GM23338 (cell line): ENCODE measurements at regions not wholly inside any gene's neighbourhood (a gene's known extent, or its start where the extent isn't known, plus 50 kb on each side); places are given as distances from the start of the nearest gene placed in this dataset.
A peak's percentile ranks its signal among the peaks of the same experiment; 100 is the strongest.

Experiments
- ATAC-seq: fragments of 200-7000 bp; cut with Tn5 transposase; 3 replicates; pipeline ENCODE4 v1.9.1; 2020
- DNase-seq: peaks from one replicate; pipeline ENCODE4 v3.0.0-alpha.2; 2015; ENCODE audit warnings: low spot score
- H2AFZ ChIP-seq: fragments of 200-600 bp; sonication (generic); 2 replicates; pipeline ENCODE4 v1.8.0; 2016; ENCODE audit warnings: antibody characterized with exemption, mild to moderate bottlenecking, moderate library complexity
- H3F3A ChIP-seq: fragments of 200-600 bp; sonication (generic); replicated peaks from 2 replicates; pipeline ENCODE4 v1.8.0; 2017; ENCODE audit warnings: antibody characterized with exemption, mixed run types, low read depth
- H3K27ac ChIP-seq: fragments of 200-600 bp; sonication (generic); 2 replicates; pipeline ENCODE4 v1.6.1; 2016; ENCODE audit warnings: low read depth
- H3K27me3 ChIP-seq: fragments of 200-600 bp; sonication (generic); 2 replicates; pipeline ENCODE4 v1.8.0; 2016; ENCODE audit warnings: mild to moderate bottlenecking, mixed run types, moderate library complexity; ENCODE audit not compliant: insufficient read depth
- H3K36me3 ChIP-seq: fragments of 200-600 bp; sonication (generic); 2 replicates; pipeline ENCODE4 v1.8.0; 2016; ENCODE audit warnings: mild to moderate bottlenecking; ENCODE audit not compliant: insufficient read depth
- H3K4me1 ChIP-seq: fragments of 200-600 bp; sonication (generic); 2 replicates; pipeline ENCODE4 v1.8.0; 2016; ENCODE audit warnings: mild to moderate bottlenecking, moderate library complexity; ENCODE audit not compliant: insufficient read depth
- H3K4me2 ChIP-seq: fragments of 200-600 bp; sonication (generic); 2 replicates; pipeline ENCODE4 v1.7.1; 2017; ENCODE audit warnings: mixed run types
- H3K4me3 ChIP-seq: fragments of 200-600 bp; sonication (generic); 2 replicates; pipeline ENCODE4 v1.6.1; 2016; ENCODE audit warnings: mixed run types
- H3K79me2 ChIP-seq: fragments of 200-600 bp; sonication (generic); replicated peaks from 2 replicates; pipeline ENCODE4 v1.8.0; 2017; ENCODE audit warnings: mild to moderate bottlenecking; ENCODE audit not compliant: insufficient read depth
- H3K9me2 ChIP-seq: fragments of 200-600 bp; sonication (generic); 2 replicates; pipeline ENCODE4 v1.8.0; 2017; ENCODE audit not compliant: insufficient read depth
- H4K20me1 ChIP-seq: fragments of 200-600 bp; sonication (generic); replicated peaks from 2 replicates; pipeline ENCODE4 v1.8.0; 2017; ENCODE audit warnings: mild to moderate bottlenecking; ENCODE audit not compliant: insufficient read depth
- H3K27ac Mint-ChIP-seq: 2 replicates; pipeline ENCODE4 v1.8.0; 2020; ENCODE audit warnings: inconsistent platforms, mild to moderate bottlenecking, moderate library complexity, mixed read lengths
- H3K27me3 Mint-ChIP-seq: 3 replicates; pipeline ENCODE4 v1.8.0; 2022; ENCODE audit warnings: low read depth, mild to moderate bottlenecking, moderate library complexity, mixed read lengths, inconsistent platforms; ENCODE audit not compliant: insufficient read depth, poor library complexity
- H3K36me3 Mint-ChIP-seq: 3 replicates; pipeline ENCODE4 v1.8.0; 2021; ENCODE audit warnings: low read depth, mild to moderate bottlenecking, inconsistent platforms, moderate library complexity, mixed read lengths
- H3K4me1 Mint-ChIP-seq: 3 replicates; pipeline ENCODE4 v1.8.0; 2020; ENCODE audit warnings: mild to moderate bottlenecking, inconsistent platforms, mixed read lengths
- H3K4me3 Mint-ChIP-seq: 3 replicates; pipeline ENCODE4 v1.8.0; 2021; ENCODE audit warnings: moderate library complexity, mild to moderate bottlenecking, inconsistent platforms, mixed read lengths
- H3K9me3 Mint-ChIP-seq: 3 replicates; pipeline ENCODE4 v1.8.0; 2020; ENCODE audit warnings: moderate library complexity, mild to moderate bottlenecking, inconsistent platforms, mixed read lengths
- CREB1 ChIP-seq: fragments of 250-450 bp; sonication (Bioruptor Pico); IDR thresholded peaks from 2 replicates; pipeline ENCODE4 v1.5.0; 2020; ENCODE audit warnings: low read depth, mild to moderate bottlenecking, moderate library complexity
- EZH2 ChIP-seq: fragments of 200-600 bp; sonication (generic); IDR thresholded peaks from one replicate; pipeline ENCODE4 v1.8.0; 2017; ENCODE audit warnings: antibody characterized with exemption, mild to moderate bottlenecking, low read depth; ENCODE audit not compliant: unreplicated experiment
- EZH2phosphoT487 ChIP-seq: fragments of 200-600 bp; sonication (generic); IDR thresholded peaks from one replicate; pipeline ENCODE4 v1.8.1; 2018; ENCODE audit warnings: antibody characterized with exemption; ENCODE audit not compliant: unreplicated experiment
- JUNB ChIP-seq: IDR thresholded peaks from one replicate; pipeline ENCODE4 v1.6.1; 2016; ENCODE audit warnings: antibody characterized with exemption; ENCODE audit not compliant: unreplicated experiment
- NANOG ChIP-seq: IDR thresholded peaks from 2 replicates; pipeline ENCODE4 v1.6.1; 2016; ENCODE audit warnings: antibody characterized with exemption, borderline replicate concordance
- POLR2AphosphoS5 ChIP-seq: IDR thresholded peaks from 2 replicates; pipeline ENCODE4 v1.6.1; 2016; ENCODE audit warnings: antibody characterized with exemption, low read depth
- STAT1 ChIP-seq: IDR thresholded peaks from one replicate; pipeline ENCODE4 v1.6.1; 2016; ENCODE audit warnings: antibody characterized with exemption; ENCODE audit not compliant: unreplicated experiment
- ZNF114 ChIP-seq: fragments of 250-450 bp; sonication (Bioruptor Pico); IDR thresholded peaks from 2 replicates; pipeline ENCODE4 v1.5.0; 2020; ENCODE audit warnings: mild to moderate bottlenecking, moderate library complexity
- ZNF331 ChIP-seq: fragments of 250-450 bp; sonication (Bioruptor Pico); IDR thresholded peaks from 2 replicates; pipeline ENCODE4 v1.5.0; 2020; ENCODE audit warnings: low read depth, mild to moderate bottlenecking, moderate library complexity
- TF ChIP-seq, protein P1 (sequence below), 2 experiments: fragments of 200-600 bp in 1 of 2; sonication (generic) in 1 of 2; conservative IDR thresholded peaks; 2 replicates each; pipeline versions ENCODE4 v1.5.1 to v1.6.1; 2016 to 2017; ENCODE audit warnings: antibody characterized with exemption in 2 of 2, low read depth in 2 of 2, mild to moderate bottlenecking in 2 of 2, moderate library complexity in 1 of 2
- TF ChIP-seq, protein P2 (sequence below): fragments of 250-450 bp; sonication (Bioruptor Pico); IDR thresholded peaks from 2 replicates; pipeline ENCODE4 v1.5.0; 2020; ENCODE audit warnings: mild to moderate bottlenecking, moderate library complexity
- TF ChIP-seq, protein P3 (sequence below): IDR thresholded peaks from one replicate; pipeline ENCODE4 v1.6.1; 2018; ENCODE audit warnings: antibody characterized with exemption; ENCODE audit not compliant: unreplicated experiment
- TF ChIP-seq, protein P4 (sequence below): IDR thresholded peaks from 2 replicates; pipeline ENCODE4 v1.6.1; 2016; ENCODE audit warnings: antibody characterized with exemption

DNA sequence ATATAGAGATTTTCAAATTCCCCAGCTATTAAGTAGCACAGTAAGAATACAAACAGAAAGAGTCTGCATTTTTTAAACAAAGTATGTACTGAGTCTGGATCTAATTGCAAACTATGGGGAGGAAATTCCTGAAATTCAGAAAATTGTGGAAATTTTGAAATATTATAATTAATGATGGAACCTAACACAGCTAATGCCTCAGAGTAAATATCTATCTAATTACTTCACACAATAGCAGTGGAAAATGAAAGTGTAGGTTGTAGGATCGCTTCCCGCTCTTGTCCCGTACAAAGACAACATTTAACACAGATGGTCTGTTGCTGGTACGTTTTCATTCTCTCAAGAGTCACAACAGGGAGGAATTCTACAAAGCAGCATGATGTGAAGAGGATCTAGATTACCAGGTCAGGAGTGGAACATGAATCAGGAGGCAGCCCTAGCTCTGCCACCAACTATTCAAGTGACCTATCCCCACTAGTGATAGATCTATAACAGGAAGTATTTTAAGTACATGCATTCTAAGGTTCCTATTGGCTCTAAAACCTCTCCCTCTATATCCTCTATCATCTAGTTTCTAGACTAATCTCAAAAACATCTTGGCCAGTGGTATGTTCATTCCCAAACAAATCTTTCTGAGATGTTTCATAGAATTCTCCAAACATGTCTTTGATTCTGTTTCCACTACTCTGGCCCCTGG is 58.9 kb upstream of the GRAMD2B start:
- no peak overlapping the region for H3K4me3 Mint-ChIP-seq
- no peaks in the 10 kb centered on the region for H3K9me3 Mint-ChIP-seq
- H3K27me3 Mint-ChIP-seq, result peaks cover 3% of the 10 kb centered on the region
- no peaks in the 10 kb centered on the region for H4K20me1 ChIP-seq
- H3K36me3 Mint-ChIP-seq, result no peaks in the 10 kb centered on the region
- H3K9me2 ChIP-seq, result peaks cover 3% of the 10 kb centered on the region; the same call in 1 of the 2 replicates
- no peaks in the 10 kb centered on the region for H3K27me3 ChIP-seq
- ATAC-seq, result no peak
- peak overlapping the region; percentile 20 for H2AFZ ChIP-seq
- H3K36me3 ChIP-seq, result peaks cover 7% of the 10 kb centered on the region; the same call in 1 of the 2 replicates
- TF ChIP-seq POLR2AphosphoS5 (no peak), STAT1 (no peak), ZNF331 (CRISPR knock-in tag) (no peak), EZH2phosphoT487 (no peak), EZH2 (no peak), NANOG (no peak), CREB1 (no peak), ZNF114 (CRISPR knock-in tag) (no peak), JUNB (no peak)
- TF ChIP-seq, protein P1, sequence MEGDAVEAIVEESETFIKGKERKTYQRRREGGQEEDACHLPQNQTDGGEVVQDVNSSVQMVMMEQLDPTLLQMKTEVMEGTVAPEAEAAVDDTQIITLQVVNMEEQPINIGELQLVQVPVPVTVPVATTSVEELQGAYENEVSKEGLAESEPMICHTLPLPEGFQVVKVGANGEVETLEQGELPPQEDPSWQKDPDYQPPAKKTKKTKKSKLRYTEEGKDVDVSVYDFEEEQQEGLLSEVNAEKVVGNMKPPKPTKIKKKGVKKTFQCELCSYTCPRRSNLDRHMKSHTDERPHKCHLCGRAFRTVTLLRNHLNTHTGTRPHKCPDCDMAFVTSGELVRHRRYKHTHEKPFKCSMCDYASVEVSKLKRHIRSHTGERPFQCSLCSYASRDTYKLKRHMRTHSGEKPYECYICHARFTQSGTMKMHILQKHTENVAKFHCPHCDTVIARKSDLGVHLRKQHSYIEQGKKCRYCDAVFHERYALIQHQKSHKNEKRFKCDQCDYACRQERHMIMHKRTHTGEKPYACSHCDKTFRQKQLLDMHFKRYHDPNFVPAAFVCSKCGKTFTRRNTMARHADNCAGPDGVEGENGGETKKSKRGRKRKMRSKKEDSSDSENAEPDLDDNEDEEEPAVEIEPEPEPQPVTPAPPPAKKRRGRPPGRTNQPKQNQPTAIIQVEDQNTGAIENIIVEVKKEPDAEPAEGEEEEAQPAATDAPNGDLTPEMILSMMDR (conservative IDR thresholded peaks at IDR 0.05; ENCODE audit: low read depth in 2 of 2), result no peak
- TF ChIP-seq, protein P2, sequence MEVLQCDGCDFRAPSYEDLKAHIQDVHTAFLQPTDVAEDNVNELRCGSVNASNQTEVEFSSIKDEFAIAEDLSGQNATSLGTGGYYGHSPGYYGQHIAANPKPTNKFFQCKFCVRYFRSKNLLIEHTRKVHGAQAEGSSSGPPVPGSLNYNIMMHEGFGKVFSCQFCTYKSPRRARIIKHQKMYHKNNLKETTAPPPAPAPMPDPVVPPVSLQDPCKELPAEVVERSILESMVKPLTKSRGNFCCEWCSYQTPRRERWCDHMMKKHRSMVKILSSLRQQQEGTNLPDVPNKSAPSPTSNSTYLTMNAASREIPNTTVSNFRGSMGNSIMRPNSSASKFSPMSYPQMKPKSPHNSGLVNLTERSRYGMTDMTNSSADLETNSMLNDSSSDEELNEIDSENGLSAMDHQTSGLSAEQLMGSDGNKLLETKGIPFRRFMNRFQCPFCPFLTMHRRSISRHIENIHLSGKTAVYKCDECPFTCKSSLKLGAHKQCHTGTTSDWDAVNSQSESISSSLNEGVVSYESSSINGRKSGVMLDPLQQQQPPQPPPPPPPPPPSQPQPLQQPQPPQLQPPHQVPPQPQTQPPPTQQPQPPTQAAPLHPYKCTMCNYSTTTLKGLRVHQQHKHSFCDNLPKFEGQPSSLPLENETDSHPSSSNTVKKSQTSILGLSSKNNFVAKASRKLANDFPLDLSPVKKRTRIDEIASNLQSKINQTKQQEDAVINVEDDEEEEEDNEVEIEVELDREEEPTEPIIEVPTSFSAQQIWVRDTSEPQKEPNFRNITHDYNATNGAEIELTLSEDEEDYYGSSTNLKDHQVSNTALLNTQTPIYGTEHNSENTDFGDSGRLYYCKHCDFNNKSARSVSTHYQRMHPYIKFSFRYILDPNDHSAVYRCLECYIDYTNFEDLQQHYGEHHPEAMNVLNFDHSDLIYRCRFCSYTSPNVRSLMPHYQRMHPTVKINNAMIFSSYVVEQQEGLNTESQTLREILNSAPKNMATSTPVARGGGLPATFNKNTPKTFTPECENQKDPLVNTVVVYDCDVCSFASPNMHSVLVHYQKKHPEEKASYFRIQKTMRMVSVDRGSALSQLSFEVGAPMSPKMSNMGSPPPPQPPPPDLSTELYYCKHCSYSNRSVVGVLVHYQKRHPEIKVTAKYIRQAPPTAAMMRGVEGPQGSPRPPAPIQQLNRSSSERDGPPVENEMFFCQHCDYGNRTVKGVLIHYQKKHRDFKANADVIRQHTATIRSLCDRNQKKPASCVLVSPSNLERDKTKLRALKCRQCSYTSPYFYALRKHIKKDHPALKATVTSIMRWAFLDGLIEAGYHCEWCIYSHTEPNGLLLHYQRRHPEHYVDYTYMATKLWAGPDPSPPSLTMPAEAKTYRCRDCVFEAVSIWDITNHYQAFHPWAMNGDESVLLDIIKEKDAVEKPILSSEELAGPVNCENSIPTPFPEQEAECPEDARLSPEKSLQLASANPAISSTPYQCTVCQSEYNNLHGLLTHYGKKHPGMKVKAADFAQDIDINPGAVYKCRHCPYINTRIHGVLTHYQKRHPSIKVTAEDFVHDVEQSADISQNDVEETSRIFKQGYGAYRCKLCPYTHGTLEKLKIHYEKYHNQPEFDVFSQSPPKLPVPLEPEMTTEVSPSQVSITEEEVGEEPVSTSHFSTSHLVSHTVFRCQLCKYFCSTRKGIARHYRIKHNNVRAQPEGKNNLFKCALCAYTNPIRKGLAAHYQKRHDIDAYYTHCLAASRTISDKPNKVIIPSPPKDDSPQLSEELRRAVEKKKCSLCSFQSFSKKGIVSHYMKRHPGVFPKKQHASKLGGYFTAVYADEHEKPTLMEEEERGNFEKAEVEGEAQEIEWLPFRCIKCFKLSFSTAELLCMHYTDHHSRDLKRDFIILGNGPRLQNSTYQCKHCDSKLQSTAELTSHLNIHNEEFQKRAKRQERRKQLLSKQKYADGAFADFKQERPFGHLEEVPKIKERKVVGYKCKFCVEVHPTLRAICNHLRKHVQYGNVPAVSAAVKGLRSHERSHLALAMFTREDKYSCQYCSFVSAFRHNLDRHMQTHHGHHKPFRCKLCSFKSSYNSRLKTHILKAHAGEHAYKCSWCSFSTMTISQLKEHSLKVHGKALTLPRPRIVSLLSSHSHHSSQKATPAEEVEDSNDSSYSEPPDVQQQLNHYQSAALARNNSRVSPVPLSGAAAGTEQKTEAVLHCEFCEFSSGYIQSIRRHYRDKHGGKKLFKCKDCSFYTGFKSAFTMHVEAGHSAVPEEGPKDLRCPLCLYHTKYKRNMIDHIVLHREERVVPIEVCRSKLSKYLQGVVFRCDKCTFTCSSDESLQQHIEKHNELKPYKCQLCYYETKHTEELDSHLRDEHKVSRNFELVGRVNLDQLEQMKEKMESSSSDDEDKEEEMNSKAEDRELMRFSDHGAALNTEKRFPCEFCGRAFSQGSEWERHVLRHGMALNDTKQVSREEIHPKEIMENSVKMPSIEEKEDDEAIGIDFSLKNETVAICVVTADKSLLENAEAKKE, result no peak
- TF ChIP-seq, protein P3, sequence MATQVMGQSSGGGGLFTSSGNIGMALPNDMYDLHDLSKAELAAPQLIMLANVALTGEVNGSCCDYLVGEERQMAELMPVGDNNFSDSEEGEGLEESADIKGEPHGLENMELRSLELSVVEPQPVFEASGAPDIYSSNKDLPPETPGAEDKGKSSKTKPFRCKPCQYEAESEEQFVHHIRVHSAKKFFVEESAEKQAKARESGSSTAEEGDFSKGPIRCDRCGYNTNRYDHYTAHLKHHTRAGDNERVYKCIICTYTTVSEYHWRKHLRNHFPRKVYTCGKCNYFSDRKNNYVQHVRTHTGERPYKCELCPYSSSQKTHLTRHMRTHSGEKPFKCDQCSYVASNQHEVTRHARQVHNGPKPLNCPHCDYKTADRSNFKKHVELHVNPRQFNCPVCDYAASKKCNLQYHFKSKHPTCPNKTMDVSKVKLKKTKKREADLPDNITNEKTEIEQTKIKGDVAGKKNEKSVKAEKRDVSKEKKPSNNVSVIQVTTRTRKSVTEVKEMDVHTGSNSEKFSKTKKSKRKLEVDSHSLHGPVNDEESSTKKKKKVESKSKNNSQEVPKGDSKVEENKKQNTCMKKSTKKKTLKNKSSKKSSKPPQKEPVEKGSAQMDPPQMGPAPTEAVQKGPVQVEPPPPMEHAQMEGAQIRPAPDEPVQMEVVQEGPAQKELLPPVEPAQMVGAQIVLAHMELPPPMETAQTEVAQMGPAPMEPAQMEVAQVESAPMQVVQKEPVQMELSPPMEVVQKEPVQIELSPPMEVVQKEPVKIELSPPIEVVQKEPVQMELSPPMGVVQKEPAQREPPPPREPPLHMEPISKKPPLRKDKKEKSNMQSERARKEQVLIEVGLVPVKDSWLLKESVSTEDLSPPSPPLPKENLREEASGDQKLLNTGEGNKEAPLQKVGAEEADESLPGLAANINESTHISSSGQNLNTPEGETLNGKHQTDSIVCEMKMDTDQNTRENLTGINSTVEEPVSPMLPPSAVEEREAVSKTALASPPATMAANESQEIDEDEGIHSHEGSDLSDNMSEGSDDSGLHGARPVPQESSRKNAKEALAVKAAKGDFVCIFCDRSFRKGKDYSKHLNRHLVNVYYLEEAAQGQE, result no peak
- TF ChIP-seq, protein P4, sequence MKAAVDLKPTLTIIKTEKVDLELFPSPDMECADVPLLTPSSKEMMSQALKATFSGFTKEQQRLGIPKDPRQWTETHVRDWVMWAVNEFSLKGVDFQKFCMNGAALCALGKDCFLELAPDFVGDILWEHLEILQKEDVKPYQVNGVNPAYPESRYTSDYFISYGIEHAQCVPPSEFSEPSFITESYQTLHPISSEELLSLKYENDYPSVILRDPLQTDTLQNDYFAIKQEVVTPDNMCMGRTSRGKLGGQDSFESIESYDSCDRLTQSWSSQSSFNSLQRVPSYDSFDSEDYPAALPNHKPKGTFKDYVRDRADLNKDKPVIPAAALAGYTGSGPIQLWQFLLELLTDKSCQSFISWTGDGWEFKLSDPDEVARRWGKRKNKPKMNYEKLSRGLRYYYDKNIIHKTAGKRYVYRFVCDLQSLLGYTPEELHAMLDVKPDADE, result no peak
- H3K27ac ChIP-seq, result no peak overlapping the region
- DNase-seq, result no peak
- H3K27ac Mint-ChIP-seq, result no peak overlapping the region
- no peaks in the 10 kb centered on the region for H3K79me2 ChIP-seq
- no peaks in the 10 kb centered on the region for H3F3A ChIP-seq
- H3K4me1 Mint-ChIP-seq, result peaks cover 17% of the 10 kb centered on the region
- no peak overlapping the region for H3K4me2 ChIP-seq
- H3K4me1 ChIP-seq, result peaks cover 13% of the 10 kb centered on the region
- H3K4me3 ChIP-seq, result no peak overlapping the region
